HEK293T (cell line): ENCODE measurements at regions not wholly inside any gene's neighbourhood (a gene's known extent, or its start where the extent isn't known, plus 50 kb on each side); places are given as distances from the start of the nearest gene placed in this dataset.

Experiments used
- CTBP1 ChIP-seq: fragments of 450-650 bp; IDR thresholded peaks from 2 replicates; pipeline ENCODE4 v1.6.1; 2016; ENCODE audit warnings: borderline replicate concordance
- L3MBTL2 ChIP-seq: fragments of 450-650 bp; conservative IDR thresholded peaks from 2 replicates; pipeline ENCODE4 v1.6.1; 2016; ENCODE audit warnings: mild to moderate bottlenecking
- TARDBP ChIP-seq: fragments of 450-650 bp; IDR thresholded peaks from 2 replicates; pipeline ENCODE4 v1.6.1; 2016
- ZNF384 ChIP-seq: fragments of 450-650 bp; IDR thresholded peaks from 2 replicates; pipeline ENCODE4 v1.6.1; 2016
- TF ChIP-seq, protein P1 (sequence below): fragments of 450-650 bp; IDR thresholded peaks from 2 replicates; pipeline ENCODE4 v1.6.1; 2016

DNA sequence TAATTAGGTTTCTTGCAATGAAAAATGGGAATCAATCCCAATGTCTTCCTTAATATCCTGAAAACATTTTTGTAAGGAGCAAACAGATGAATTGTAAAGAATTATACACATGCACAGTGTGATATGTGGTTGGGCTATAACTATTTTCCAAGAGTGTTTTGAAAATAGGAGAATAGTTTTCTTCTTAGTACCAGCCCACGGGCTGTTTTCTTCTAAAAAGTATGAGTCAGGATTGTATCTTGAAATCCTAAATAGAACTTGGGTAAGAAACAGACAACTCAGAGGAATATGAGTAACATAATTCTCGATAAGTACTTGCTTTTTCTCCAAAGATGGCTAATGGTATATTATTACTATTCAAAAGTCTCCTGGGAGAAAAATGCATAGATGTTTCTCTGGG, 136.7 kb downstream of the MAGEC2 start:
- TF ChIP-seq, protein P1, sequence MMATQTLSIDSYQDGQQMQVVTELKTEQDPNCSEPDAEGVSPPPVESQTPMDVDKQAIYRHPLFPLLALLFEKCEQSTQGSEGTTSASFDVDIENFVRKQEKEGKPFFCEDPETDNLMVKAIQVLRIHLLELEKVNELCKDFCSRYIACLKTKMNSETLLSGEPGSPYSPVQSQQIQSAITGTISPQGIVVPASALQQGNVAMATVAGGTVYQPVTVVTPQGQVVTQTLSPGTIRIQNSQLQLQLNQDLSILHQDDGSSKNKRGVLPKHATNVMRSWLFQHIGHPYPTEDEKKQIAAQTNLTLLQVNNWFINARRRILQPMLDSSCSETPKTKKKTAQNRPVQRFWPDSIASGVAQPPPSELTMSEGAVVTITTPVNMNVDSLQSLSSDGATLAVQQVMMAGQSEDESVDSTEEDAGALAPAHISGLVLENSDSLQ = no peak
- TF ChIP-seq CTBP1 (no peak), TARDBP (no peak), ZNF384 (no peak), L3MBTL2 (no peak)
